Loucy (cell line): ENCODE measurements at regions not wholly inside any gene's neighbourhood (a gene's known extent, or its start where the extent isn't known, plus 50 kb on each side); places are given as distances from the start of the nearest gene placed in this dataset.

ENCODE experiments used
- EZH2phosphoT487 ChIP-seq: fragments of 200-600 bp; IDR thresholded peaks from 2 replicates; pipeline ENCODE4 v1.6.1; 2018; ENCODE audit warnings: antibody characterized with exemption, mild to moderate bottlenecking, moderate library complexity, borderline replicate concordance
- TF ChIP-seq, protein P1 (sequence below): fragments of 200-600 bp; sonication (generic); conservative IDR thresholded peaks from 2 replicates; pipeline ENCODE4 v1.5.1; 2014; ENCODE audit warnings: mild to moderate bottlenecking, antibody characterized with exemption, low read length

DNA sequence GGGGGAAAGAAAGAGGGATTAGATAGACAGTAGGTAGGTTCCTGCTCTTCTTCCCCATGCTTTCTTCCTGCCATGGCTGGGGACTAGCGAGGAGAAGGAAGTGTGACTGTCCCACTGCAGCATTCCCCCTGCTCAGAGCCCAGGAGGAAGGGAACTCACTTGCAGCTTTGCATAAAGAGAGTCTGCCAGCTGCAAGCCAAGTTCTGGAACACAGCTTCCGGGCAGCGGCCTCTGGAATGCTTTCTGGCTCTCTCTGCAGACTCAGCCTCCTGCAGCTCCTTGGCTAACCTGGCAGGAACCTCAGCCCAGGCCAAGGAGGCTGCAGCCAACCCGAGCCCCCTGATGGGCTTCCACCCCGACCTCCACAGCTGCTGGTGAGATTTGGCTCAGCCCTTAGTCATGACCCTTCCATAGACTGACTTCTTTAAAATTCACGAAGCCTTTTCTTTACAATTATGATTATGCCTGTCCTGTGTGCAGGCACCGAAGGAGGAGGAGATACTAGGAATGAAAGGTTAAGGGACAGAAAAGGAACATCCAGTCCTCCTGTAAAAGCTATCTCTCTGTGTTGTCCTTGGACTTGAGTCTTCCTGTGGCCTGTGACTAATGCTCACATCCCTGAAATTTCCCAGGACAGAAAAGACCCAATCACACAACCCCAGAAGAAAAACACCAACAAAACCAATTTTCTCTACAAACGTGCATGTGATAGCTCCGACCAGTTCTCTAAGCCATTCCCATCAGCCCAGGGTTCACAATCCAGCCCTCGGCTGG is 108.2 kb upstream of the OLIG2 start:
- TF ChIP-seq, protein P1, sequence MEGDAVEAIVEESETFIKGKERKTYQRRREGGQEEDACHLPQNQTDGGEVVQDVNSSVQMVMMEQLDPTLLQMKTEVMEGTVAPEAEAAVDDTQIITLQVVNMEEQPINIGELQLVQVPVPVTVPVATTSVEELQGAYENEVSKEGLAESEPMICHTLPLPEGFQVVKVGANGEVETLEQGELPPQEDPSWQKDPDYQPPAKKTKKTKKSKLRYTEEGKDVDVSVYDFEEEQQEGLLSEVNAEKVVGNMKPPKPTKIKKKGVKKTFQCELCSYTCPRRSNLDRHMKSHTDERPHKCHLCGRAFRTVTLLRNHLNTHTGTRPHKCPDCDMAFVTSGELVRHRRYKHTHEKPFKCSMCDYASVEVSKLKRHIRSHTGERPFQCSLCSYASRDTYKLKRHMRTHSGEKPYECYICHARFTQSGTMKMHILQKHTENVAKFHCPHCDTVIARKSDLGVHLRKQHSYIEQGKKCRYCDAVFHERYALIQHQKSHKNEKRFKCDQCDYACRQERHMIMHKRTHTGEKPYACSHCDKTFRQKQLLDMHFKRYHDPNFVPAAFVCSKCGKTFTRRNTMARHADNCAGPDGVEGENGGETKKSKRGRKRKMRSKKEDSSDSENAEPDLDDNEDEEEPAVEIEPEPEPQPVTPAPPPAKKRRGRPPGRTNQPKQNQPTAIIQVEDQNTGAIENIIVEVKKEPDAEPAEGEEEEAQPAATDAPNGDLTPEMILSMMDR, result no peak
- no peak for TF ChIP-seq EZH2phosphoT487
